ENCODE measurements at regions not wholly inside any gene's neighbourhood (a gene's known extent, or its start where the extent isn't known, plus 50 kb on each side); places are given as distances from the start of the nearest gene placed in this dataset.

- H3K4me3 ChIP-seq (ENCODE audit: low read length) = no peak overlapping the region
- DNase-seq (ENCODE audit: low read depth) = no peak
- TF ChIP-seq, protein P1, sequence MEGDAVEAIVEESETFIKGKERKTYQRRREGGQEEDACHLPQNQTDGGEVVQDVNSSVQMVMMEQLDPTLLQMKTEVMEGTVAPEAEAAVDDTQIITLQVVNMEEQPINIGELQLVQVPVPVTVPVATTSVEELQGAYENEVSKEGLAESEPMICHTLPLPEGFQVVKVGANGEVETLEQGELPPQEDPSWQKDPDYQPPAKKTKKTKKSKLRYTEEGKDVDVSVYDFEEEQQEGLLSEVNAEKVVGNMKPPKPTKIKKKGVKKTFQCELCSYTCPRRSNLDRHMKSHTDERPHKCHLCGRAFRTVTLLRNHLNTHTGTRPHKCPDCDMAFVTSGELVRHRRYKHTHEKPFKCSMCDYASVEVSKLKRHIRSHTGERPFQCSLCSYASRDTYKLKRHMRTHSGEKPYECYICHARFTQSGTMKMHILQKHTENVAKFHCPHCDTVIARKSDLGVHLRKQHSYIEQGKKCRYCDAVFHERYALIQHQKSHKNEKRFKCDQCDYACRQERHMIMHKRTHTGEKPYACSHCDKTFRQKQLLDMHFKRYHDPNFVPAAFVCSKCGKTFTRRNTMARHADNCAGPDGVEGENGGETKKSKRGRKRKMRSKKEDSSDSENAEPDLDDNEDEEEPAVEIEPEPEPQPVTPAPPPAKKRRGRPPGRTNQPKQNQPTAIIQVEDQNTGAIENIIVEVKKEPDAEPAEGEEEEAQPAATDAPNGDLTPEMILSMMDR (conservative IDR thresholded peaks at IDR 0.05; ENCODE audit: low read depth, low read length) = no peak
These were observed 220.5 kb upstream of the CADM1 start for GRCh38 chr11:115724666-115725065.

GRCh38 chr11:115722711-115723110 is 218.5 kb upstream of the CADM1 start:
- DNase-seq (ENCODE audit: low read depth) = no peak
- TF ChIP-seq, protein P1 (conservative IDR thresholded peaks at IDR 0.05; ENCODE audit: low read depth, low read length) = no peak
- H3K4me3 ChIP-seq (ENCODE audit: low read length) = no peak overlapping the region

GRCh38 chr11:115721296-115721995 is 217.2 kb upstream of the CADM1 start:
- TF ChIP-seq, protein P1 (conservative IDR thresholded peaks at IDR 0.05; ENCODE audit: low read depth, low read length) = no peak
- H3K4me3 ChIP-seq (ENCODE audit: low read length) = no peak overlapping the region
- DNase-seq (ENCODE audit: low read depth) = no peak

DNA sequence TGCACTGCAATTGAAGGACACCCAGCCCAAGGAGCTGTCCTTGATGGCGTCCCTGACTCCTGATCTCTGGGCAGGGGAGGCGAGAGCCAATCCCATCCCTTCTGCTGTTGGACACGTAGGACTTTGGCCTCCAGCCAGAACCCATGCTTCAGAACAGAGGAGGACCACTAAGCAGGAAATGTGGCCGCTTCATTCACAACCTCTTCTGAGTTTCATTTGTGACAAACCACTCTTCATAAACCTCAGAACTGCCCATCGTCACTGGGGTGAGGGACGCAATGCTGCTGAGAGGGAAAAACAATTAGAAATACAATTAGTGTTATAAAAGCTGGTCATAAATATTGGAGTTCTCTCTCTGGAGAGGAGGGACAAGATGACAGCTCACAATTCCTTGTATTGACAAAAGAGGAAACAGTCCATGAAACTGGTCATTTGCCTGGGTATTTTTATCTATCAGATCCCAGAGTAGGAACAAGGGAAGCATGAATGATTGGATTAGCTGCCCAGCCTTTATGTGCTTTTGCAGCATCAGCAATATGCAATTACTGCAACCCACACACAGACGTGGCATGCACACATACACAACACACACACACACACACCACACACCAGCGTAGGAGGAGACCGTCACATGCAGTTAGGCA is 216.5 kb upstream of the CADM1 start:
- no peak overlapping the region for H3K4me3 ChIP-seq (ENCODE audit: low read length)
- no peak for DNase-seq (ENCODE audit: low read depth)
- TF ChIP-seq, protein P1 (conservative IDR thresholded peaks at IDR 0.05; ENCODE audit: low read depth, low read length) = no peak

DNA sequence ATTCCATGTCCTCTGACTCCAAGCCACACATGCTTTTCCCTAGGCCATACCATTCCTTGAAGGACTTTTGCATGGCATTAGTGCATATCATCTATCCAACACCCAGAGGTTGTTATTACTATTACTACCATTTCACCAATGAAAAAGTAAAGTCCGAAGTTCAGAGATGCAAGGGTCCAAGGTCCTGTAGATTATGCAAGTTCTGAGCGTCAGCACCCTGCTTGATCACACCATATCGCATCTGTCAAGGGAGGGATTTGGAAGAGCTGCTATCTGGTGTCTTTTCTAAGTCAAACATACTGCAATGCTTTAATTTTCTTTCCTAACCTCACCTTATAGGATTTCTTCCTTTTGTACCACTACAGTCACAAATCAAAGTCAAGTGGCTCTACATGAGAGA is 214.7 kb upstream of the CADM1 start:
- TF ChIP-seq, protein P1 (conservative IDR thresholded peaks at IDR 0.05; ENCODE audit: low read depth, low read length) = no peak
- no peak for DNase-seq (ENCODE audit: low read depth)
- no peak overlapping the region for H3K4me3 ChIP-seq (ENCODE audit: low read length)

DNA sequence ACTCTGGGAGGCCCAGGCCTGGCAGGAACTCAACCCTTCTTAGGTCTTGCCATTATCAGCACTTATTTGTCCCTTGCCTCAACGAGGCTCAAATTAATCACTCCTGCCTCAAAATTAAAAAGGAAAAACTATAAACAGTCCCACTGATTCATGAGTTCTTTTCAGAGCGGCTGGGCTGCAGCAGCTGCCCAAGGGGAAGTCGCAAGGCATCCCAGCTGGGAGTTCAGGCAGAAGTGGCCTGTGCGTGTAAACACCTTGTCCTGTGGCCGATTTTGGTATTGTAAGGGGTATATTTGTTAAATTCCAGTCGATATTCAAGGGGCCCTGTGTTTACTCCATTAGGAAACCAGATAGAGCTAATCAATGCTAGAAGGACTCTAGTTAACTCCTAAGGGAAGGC is 213.9 kb upstream of the CADM1 start:
- no peak for DNase-seq (ENCODE audit: low read depth)
- TF ChIP-seq, protein P1 (conservative IDR thresholded peaks at IDR 0.05; ENCODE audit: low read depth, low read length) = no peak
- H3K4me3 ChIP-seq (ENCODE audit: low read length) = no peak overlapping the region

Data from retinal pigment epithelial cell (primary cell).